NT2/D1 (cell line): ENCODE measurements at regions not wholly inside any gene's neighbourhood (a gene's known extent, or its start where the extent isn't known, plus 50 kb on each side); places are given as distances from the start of the nearest gene placed in this dataset.

Experiments used
- DNase-seq: peaks from one replicate; pipeline ENCODE4 v3.0.0-alpha.2; 2011; ENCODE audit warnings: low read depth, low spot score
- H3K27me3 ChIP-seq: 2 replicates; pipeline ENCODE4 v1.6.0; 2011; ENCODE audit warnings: mild to moderate bottlenecking; ENCODE audit not compliant: insufficient read length, insufficient read depth
- H3K36me3 ChIP-seq: 2 replicates; pipeline ENCODE4 v1.6.1; 2011; ENCODE audit warnings: mild to moderate bottlenecking, low read length, mixed read lengths; ENCODE audit not compliant: insufficient read depth, insufficient read length
- H3K4me1 ChIP-seq: 2 replicates; pipeline ENCODE4 v1.5.1; 2011; ENCODE audit not compliant: insufficient read depth, insufficient read length
- H3K4me3 ChIP-seq: 2 replicates; pipeline ENCODE4 v1.5.1; 2011; ENCODE audit warnings: low read depth; ENCODE audit not compliant: insufficient read length
- H3K9ac ChIP-seq: 2 replicates; pipeline ENCODE4 v1.6.0; 2011; ENCODE audit warnings: low read depth; ENCODE audit not compliant: insufficient read length
- H3K9me3 ChIP-seq: 2 replicates; pipeline ENCODE4 v1.5.1; 2011; ENCODE audit warnings: mild to moderate bottlenecking, low read length; ENCODE audit not compliant: insufficient read depth
- SUZ12 ChIP-seq: IDR thresholded peaks from 2 replicates; pipeline ENCODE4 v1.6.1; 2011; ENCODE audit not compliant: insufficient read length, insufficient read depth; ENCODE audit errors: extremely low read depth
- YY1 ChIP-seq: IDR thresholded peaks from 2 replicates; pipeline ENCODE4 v1.6.1; 2011; ENCODE audit not compliant: insufficient read length, insufficient read depth
- ZNF274 ChIP-seq: IDR thresholded peaks from 2 replicates; pipeline ENCODE4 v1.6.1; 2011; ENCODE audit warnings: mild to moderate bottlenecking, low read depth, low read length

DNA sequence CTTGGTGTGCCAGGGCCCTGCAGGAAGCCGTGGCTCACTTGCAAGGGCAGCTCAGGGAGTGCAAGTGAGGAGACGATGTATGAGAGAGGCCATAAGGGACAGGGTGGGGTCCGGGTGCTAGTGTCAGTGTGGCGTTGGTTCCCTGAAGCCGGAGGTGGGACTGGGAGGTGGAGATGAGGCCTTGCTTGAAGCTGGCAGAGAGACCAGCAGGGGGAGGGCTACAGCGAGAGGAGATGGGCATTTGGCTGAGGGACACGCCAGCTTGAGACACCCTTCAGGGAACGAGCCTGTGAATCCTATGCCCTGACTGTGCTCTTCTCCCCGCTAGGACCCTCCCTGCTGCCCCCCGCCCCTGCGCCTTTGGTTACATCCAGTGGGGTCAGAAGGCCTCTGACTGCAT is 529.1 kb downstream of the TCERG1L start:
- Histone ChIP-seq H3K9ac (no peak overlapping the region), H3K27me3 (no peaks in the 10 kb centered on the region), H3K4me3 (no peak overlapping the region), H3K4me1 (no peaks in the 10 kb centered on the region), H3K36me3 (no peaks in the 10 kb centered on the region), H3K9me3 (no peaks in the 10 kb centered on the region)
- DNase-seq, result no peak
- TF ChIP-seq YY1 (no peak), ZNF274 (no peak), SUZ12 (no peak)

DNA sequence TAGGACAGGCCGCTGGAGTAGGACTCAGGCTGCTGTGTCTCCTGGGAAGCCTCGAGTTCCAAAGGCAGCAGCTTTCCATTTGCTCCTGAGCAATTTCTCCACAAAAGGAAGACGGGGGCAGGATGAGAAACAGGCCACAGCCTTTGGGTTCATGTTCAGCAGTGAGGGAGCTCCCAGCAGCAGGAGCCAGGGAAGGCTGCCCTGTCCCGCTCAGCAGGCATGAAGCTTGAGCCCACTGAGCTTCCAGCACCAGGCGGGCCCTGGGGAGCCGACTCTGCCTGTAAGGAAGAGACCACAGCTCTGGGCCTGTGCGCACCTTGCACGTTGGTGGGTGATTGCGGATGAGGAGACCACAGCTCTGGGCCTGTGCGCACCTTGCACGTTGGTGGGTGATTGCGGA is 527.2 kb downstream of the TCERG1L start:
- no peaks in the 10 kb centered on the region for H3K9me3 ChIP-seq

DNA sequence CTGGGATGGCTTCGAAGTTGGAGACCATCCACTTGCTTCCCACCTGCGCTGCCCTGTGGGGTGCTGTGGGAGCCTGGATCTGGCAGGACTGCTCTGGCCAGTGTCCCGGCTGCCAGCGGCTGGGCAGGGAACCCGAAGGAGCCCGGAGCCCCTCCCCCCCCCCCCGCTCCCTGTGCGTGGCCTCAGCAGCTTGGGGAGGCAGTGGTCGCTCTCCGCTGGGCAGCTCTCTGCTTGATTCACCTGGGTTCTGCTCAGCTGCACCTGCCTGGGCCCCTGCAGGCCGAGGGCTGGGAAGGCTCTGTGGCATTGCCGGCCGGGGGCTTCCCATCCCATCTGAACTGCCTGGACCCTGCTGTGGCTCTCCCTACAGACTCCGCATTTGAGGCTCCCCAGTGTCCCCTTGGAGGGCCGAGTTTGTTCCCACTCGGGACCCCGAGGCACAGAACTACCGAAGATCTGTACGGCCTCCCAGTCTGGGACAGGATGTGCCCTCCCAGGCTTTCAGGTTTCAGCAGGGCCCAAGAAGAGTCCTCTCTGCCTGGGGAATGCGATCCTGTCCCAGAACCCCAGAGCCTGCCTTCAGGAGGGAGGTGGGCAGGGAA is 525.1 kb downstream of the TCERG1L start:
- Histone ChIP-seq H3K9ac (no peak overlapping the region), H3K4me3 (no peak overlapping the region), H3K9me3 (0 out of 2 replicates have a peak, but pooled peaks cover 1% of the 10 kb centered on the region), H3K4me1 (no peaks in the 10 kb centered on the region), H3K27me3 (no peaks in the 10 kb centered on the region), H3K36me3 (no peaks in the 10 kb centered on the region)
- DNase-seq, result no peak
- no peak for TF ChIP-seq ZNF274
- no peak for TF ChIP-seq SUZ12
- TF ChIP-seq YY1, result no peak

More for the DNA sequence above, 527.2 kb downstream of the TCERG1L start:
- Histone ChIP-seq H3K4me1 (no peaks in the 10 kb centered on the region), H3K9ac (no peak overlapping the region), H3K4me3 (no peak overlapping the region), H3K27me3 (no peaks in the 10 kb centered on the region), H3K36me3 (no peaks in the 10 kb centered on the region)
- no peak for DNase-seq
- no peak for TF ChIP-seq YY1

DNA sequence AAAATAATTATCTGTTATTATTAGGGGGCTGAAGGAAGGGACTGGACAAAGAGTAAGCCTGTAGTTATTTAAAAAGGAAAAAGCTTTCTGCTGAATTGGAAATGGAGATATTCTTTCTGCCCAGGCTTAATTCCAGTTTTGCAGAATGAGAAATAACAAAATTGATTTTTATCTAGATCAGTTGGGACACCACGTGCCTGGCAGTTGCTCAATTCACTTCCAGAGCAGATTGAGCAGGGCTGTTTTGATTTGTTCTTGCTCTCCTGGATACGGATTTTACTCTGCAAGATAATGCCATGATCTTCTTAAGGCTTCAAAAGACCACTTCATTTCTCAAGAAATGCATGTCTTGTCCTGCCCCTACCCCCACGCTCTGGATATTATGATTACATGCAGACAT is 524.3 kb downstream of the TCERG1L start:
- TF ChIP-seq YY1, result no peak
- TF ChIP-seq ZNF274, result no peak
- no peak for TF ChIP-seq SUZ12
- no peak overlapping the region for H3K4me3 ChIP-seq
- H3K9ac ChIP-seq, result no peak overlapping the region
- no peaks in the 10 kb centered on the region for H3K27me3 ChIP-seq
- no peaks in the 10 kb centered on the region for H3K36me3 ChIP-seq
- H3K4me1 ChIP-seq, result no peaks in the 10 kb centered on the region
- peaks cover 9% of the 10 kb centered on the region; the same call in 1 of the 2 replicates for H3K9me3 ChIP-seq
- DNase-seq, result no peak

DNA sequence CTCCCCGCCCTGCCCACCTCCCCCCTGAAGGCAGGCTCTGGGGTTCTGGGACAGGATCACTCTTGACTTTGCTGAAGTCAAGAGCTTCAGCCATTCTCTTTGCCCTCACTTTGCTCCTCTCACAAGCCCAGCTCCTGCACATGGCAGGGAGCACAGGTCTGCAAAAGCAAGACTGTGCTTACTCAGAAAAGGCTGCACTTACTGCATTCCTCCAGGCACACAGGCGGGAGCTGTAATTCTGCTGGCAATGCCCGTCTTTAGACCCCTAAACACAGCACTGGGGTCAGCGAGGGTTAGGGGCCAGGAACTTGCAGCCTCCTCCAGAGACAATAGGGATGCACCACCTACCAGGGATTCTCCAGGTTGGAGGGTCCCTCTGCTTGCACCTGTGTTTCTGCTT is 523.7 kb downstream of the TCERG1L start:
- TF ChIP-seq YY1 (no peak), SUZ12 (no peak), ZNF274 (no peak)
- peaks cover 12% of the 10 kb centered on the region; the same call in 1 of the 2 replicates for H3K9me3 ChIP-seq
- no peak for DNase-seq
- no peaks in the 10 kb centered on the region for H3K27me3 ChIP-seq
- no peaks in the 10 kb centered on the region for H3K36me3 ChIP-seq
- no peaks in the 10 kb centered on the region for H3K4me1 ChIP-seq
- H3K9ac ChIP-seq, result no peak overlapping the region
- no peak overlapping the region for H3K4me3 ChIP-seq

DNA sequence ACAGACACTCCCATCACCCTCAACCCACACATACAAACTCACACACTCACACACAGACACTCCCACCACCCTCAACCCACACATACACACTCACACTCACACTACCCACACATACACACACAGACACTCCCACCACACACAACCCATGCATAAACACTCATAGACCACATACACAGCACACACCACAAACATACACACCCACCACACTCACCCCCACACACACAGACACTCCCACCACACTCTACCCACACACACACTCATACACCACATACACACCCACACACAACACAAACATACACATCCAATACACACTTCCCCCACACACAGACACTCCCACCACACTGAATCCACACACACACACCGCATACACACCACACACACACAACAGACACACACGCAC is 521.2 kb downstream of the TCERG1L start:
- Histone ChIP-seq H3K9me3 (peaks cover 12% of the 10 kb centered on the region; the same call in 1 of the 2 replicates), H3K27me3 (no peaks in the 10 kb centered on the region), H3K36me3 (no peaks in the 10 kb centered on the region), H3K4me3 (no peak overlapping the region), H3K4me1 (no peaks in the 10 kb centered on the region), H3K9ac (no peak overlapping the region)
- no peak for TF ChIP-seq YY1
- no peak for TF ChIP-seq SUZ12
- no peak for TF ChIP-seq ZNF274
- DNase-seq, result no peak

DNA sequence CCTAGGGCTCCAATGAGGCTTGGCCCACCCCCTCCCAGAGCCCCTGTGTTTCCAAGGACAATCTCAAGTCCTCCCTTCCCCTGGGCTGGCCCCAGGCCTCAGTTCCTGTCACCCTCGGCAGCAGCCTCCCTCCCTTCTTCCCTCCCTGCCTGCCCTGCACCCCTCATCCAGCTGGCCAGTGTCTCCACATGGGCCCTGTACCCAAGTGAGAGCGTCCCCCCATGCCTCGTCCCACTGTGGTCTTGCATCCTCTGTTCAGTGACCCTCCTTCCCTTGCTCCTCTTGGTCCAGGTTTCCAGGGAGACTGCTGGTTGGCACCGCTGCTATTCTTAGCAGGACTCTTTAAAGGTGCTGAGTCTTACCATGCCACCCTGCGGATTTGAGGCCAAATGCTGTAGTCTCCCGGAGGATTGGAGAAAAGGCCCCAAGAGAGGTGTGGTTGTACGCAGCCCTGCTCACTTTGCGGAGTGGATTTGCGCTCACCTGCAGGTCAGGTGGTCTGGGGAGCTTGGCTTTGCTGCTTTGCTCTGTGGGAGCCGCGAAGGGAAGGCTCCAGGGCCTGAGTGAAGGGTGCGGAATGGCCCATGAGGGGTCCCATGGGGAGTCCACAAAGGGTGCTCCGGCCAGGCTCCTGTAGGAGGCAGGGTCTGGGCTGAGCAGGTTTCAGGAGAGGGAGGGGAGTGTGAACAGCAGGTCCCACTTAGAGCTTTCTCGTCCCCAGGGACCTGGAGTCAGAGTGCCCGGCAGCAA is 519.2 kb downstream of the TCERG1L start:
- H3K36me3 ChIP-seq, result no peaks in the 10 kb centered on the region
- no peak overlapping the region for H3K9ac ChIP-seq
- H3K27me3 ChIP-seq, result no peaks in the 10 kb centered on the region
- no peak overlapping the region for H3K4me3 ChIP-seq
- H3K4me1 ChIP-seq, result no peaks in the 10 kb centered on the region
- TF ChIP-seq SUZ12, result no peak
- TF ChIP-seq ZNF274, result no peak
- TF ChIP-seq YY1, result no peak
- DNase-seq, result no peak
- H3K9me3 ChIP-seq, result peaks cover 12% of the 10 kb centered on the region; the same call in 1 of the 2 replicates
